ENCODE measurements at regions not wholly inside any gene's neighbourhood (a gene's known extent, or its start where the extent isn't known, plus 50 kb on each side); places are given as distances from the start of the nearest gene placed in this dataset.

DNA sequence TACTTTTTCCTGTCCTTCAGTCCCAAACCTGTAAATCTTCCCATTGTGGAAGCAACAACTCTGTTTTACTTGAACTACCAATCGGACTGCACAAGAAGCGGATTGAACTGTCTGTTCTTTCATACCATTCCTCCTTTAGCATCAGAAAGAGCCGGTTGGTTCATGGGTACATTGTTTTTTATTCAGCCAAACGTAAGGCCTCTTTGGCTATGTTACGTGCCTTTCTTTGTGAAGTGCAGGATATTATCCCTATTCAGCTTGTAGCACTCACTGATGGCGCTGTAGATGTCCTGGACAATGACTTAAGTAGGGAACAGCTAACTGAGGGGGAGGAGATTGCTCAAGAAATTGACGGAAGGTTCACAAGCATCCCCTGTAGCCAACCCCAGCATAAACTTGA lies 60.3 kb downstream of the ARHGAP35 start:
- TF ChIP-seq CREM (CRISPR knock-in tag; IDR thresholded peaks at IDR 0.05) (no peak), SP1 (CRISPR knock-in tag; conservative IDR thresholded peaks at IDR 0.05) (no peak), ZNF219 (CRISPR knock-in tag; IDR thresholded peaks at IDR 0.05; ENCODE audit: borderline replicate concordance) (no peak), NFYB (CRISPR knock-in tag; conservative IDR thresholded peaks at IDR 0.05; ENCODE audit: low read depth) (no peak), ZNF423 (CRISPR knock-in tag; IDR thresholded peaks at IDR 0.05) (no peak), NR1H2 (CRISPR knock-in tag; IDR thresholded peaks at IDR 0.05) (no peak), ZBTB21 (CRISPR knock-in tag; IDR thresholded peaks at IDR 0.05; ENCODE audit: borderline replicate concordance) (no peak), OVOL2 (CRISPR knock-in tag; IDR thresholded peaks at IDR 0.05; ENCODE audit: borderline replicate concordance) (no peak), KAT7 (CRISPR knock-in tag; IDR thresholded peaks at IDR 0.05; ENCODE audit: borderline replicate concordance) (no peak), ZNF138 (CRISPR knock-in tag; conservative IDR thresholded peaks at IDR 0.05) (no peak)
- TF ChIP-seq, protein P1, sequence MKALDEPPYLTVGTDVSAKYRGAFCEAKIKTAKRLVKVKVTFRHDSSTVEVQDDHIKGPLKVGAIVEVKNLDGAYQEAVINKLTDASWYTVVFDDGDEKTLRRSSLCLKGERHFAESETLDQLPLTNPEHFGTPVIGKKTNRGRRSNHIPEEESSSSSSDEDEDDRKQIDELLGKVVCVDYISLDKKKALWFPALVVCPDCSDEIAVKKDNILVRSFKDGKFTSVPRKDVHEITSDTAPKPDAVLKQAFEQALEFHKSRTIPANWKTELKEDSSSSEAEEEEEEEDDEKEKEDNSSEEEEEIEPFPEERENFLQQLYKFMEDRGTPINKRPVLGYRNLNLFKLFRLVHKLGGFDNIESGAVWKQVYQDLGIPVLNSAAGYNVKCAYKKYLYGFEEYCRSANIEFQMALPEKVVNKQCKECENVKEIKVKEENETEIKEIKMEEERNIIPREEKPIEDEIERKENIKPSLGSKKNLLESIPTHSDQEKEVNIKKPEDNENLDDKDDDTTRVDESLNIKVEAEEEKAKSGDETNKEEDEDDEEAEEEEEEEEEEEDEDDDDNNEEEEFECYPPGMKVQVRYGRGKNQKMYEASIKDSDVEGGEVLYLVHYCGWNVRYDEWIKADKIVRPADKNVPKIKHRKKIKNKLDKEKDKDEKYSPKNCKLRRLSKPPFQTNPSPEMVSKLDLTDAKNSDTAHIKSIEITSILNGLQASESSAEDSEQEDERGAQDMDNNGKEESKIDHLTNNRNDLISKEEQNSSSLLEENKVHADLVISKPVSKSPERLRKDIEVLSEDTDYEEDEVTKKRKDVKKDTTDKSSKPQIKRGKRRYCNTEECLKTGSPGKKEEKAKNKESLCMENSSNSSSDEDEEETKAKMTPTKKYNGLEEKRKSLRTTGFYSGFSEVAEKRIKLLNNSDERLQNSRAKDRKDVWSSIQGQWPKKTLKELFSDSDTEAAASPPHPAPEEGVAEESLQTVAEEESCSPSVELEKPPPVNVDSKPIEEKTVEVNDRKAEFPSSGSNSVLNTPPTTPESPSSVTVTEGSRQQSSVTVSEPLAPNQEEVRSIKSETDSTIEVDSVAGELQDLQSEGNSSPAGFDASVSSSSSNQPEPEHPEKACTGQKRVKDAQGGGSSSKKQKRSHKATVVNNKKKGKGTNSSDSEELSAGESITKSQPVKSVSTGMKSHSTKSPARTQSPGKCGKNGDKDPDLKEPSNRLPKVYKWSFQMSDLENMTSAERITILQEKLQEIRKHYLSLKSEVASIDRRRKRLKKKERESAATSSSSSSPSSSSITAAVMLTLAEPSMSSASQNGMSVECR (CRISPR knock-in tag; IDR thresholded peaks at IDR 0.05; ENCODE audit: borderline replicate concordance): no peak
- TF ChIP-seq, protein P2, sequence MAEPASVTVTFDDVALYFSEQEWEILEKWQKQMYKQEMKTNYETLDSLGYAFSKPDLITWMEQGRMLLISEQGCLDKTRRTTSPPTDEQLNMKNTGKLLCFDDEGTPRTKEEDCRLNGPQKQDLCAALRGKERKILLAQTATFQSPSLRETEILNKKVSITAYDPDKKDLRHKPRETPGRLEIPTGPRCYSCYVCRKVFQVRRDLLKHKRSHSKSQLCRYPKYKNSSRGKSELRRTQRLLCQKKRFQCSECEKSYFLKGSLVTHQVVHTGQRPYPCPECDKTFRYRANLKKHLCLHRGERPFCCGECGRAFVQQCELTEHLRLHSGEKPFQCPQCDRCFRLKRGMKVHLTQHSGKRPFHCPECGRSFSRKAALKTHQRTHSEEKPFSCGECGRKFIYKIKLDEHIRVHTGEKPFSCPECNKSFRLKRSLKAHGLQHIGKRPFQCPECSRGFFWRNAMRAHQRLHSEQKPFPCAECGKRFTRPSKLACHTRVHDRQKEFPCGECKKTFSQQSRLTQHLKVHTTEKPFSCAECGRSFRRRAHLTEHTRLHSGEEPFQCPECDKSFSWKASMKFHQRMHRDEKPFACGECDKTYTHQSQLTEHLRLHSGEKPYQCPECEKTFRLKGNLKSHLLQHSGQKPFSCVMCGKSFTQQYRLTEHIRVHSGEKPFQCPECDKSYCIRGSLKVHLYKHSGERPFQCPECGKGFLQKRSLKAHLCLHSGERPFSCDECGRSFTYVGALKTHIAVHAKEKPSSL (CRISPR knock-in tag; conservative IDR thresholded peaks at IDR 0.05): no peak
- TF ChIP-seq, protein P3, sequence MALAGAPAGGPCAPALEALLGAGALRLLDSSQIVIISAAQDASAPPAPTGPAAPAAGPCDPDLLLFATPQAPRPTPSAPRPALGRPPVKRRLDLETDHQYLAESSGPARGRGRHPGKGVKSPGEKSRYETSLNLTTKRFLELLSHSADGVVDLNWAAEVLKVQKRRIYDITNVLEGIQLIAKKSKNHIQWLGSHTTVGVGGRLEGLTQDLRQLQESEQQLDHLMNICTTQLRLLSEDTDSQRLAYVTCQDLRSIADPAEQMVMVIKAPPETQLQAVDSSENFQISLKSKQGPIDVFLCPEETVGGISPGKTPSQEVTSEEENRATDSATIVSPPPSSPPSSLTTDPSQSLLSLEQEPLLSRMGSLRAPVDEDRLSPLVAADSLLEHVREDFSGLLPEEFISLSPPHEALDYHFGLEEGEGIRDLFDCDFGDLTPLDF (CRISPR knock-in tag; IDR thresholded peaks at IDR 0.05): no peak
- TF ChIP-seq, protein P4, sequence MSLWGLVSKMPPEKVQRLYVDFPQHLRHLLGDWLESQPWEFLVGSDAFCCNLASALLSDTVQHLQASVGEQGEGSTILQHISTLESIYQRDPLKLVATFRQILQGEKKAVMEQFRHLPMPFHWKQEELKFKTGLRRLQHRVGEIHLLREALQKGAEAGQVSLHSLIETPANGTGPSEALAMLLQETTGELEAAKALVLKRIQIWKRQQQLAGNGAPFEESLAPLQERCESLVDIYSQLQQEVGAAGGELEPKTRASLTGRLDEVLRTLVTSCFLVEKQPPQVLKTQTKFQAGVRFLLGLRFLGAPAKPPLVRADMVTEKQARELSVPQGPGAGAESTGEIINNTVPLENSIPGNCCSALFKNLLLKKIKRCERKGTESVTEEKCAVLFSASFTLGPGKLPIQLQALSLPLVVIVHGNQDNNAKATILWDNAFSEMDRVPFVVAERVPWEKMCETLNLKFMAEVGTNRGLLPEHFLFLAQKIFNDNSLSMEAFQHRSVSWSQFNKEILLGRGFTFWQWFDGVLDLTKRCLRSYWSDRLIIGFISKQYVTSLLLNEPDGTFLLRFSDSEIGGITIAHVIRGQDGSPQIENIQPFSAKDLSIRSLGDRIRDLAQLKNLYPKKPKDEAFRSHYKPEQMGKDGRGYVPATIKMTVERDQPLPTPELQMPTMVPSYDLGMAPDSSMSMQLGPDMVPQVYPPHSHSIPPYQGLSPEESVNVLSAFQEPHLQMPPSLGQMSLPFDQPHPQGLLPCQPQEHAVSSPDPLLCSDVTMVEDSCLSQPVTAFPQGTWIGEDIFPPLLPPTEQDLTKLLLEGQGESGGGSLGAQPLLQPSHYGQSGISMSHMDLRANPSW (CRISPR knock-in tag; conservative IDR thresholded peaks at IDR 0.05; ENCODE audit: low read depth): no peak
- TF ChIP-seq, protein P5, sequence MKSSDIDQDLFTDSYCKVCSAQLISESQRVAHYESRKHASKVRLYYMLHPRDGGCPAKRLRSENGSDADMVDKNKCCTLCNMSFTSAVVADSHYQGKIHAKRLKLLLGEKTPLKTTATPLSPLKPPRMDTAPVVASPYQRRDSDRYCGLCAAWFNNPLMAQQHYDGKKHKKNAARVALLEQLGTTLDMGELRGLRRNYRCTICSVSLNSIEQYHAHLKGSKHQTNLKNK (CRISPR knock-in tag; IDR thresholded peaks at IDR 0.05): no peak
- TF ChIP-seq, protein P6, sequence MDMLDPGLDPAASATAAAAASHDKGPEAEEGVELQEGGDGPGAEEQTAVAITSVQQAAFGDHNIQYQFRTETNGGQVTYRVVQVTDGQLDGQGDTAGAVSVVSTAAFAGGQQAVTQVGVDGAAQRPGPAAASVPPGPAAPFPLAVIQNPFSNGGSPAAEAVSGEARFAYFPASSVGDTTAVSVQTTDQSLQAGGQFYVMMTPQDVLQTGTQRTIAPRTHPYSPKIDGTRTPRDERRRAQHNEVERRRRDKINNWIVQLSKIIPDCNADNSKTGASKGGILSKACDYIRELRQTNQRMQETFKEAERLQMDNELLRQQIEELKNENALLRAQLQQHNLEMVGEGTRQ (CRISPR knock-in tag; IDR thresholded peaks at IDR 0.05): no peak
- TF ChIP-seq, protein P7, sequence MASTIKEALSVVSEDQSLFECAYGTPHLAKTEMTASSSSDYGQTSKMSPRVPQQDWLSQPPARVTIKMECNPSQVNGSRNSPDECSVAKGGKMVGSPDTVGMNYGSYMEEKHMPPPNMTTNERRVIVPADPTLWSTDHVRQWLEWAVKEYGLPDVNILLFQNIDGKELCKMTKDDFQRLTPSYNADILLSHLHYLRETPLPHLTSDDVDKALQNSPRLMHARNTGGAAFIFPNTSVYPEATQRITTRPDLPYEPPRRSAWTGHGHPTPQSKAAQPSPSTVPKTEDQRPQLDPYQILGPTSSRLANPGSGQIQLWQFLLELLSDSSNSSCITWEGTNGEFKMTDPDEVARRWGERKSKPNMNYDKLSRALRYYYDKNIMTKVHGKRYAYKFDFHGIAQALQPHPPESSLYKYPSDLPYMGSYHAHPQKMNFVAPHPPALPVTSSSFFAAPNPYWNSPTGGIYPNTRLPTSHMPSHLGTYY (CRISPR knock-in tag; IDR thresholded peaks at IDR 0.05): no peak
- H3K4me1 Mint-ChIP-seq: peaks cover 18% of the 10 kb centered on the region
- DNase-seq (ENCODE audit: low spot score) (no peak), ATAC-seq (no peak)
- no peaks in the 10 kb centered on the region for H3K27me3 Mint-ChIP-seq (ENCODE audit: low read depth)
- no peak overlapping the region; the same call in 1 of the 2 replicates for H3K27ac Mint-ChIP-seq
- H3K9me3 Mint-ChIP-seq: no peaks in the 10 kb centered on the region
- ChIA-PET CTCF (no interaction called here), POLR2A (no interaction called here)
- H3K4me3 Mint-ChIP-seq: no peak overlapping the region
- H3K36me3 Mint-ChIP-seq: peaks cover 29% of the 10 kb centered on the region
